ENCODE measurements at regions not wholly inside any gene's neighbourhood (a gene's known extent, or its start where the extent isn't known, plus 50 kb on each side); places are given as distances from the start of the nearest gene placed in this dataset.
"Not testable (repeated sequence)": the region's sequence is repeated elsewhere in the genome, so short reads cannot be mapped to it uniquely, and the experiment has no call there.

DNA sequence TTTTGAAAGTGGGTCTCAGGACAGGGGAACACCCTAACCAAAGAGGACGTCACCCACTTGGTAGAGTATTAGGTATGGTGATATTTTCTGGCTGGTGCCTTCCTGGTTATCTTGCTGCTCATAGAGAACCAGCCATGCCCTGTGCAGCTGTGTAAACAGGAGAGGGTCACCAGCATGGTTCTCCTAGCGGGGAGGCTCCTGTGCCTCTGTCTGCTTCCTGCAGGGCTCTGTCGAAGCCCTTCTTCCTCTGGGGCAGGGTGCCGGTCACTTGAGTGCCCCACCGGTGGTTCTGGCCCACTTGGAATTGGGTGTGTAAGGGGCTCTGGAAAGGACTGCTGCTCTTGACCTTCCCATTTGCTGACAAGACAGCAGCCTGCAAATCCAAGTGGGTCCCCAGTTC, 80.5 kb upstream of the KCNK12 start:
- DNase-seq = no peak

DNA sequence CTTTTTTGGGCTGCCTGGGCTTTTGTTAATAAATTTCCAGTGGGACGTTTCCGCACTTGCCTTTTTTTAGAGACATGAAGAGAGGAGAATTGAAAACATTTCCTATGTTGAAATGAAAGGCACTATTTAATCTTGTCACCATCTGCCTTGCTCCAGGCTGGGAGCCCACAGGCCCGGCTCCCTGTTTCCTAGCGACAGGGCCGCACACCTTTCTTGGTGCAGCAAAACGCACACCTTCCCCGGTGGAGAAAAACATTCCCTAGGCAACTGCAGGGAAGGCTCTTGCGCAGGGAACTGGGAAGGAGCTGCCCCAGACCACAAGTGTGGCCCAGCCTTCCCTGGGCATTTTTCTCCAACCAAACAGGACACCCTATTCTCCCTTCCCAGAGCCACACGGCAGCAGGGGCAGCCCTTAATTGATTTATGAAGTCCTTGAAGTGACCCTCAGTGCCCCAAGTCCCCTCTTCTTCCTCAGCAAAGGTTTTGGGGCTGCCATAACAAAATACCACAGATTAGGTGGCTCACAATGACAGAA, 79.3 kb upstream of the KCNK12 start:
- DNase-seq = no peak

DNA sequence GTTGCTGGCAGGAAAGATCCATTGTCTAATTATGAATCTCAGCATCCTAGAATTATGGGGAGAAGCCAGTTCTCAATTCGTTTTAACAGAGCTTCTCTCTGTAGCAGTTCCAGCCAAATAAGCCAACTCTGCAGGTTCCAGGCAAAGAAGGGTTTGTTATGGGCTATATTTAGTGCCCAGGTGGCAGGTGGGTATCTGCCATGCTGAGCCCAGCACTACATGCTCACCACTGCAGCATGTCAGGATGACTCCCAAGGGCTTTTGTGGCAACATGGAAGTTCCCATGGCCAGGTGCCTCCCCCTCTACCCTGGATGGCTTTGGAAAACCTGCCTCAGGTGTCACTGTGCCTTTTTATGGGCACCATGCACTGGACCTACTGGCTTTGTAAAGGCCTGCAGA, 74.5 kb upstream of the KCNK12 start:
- DNase-seq = no peak

DNA sequence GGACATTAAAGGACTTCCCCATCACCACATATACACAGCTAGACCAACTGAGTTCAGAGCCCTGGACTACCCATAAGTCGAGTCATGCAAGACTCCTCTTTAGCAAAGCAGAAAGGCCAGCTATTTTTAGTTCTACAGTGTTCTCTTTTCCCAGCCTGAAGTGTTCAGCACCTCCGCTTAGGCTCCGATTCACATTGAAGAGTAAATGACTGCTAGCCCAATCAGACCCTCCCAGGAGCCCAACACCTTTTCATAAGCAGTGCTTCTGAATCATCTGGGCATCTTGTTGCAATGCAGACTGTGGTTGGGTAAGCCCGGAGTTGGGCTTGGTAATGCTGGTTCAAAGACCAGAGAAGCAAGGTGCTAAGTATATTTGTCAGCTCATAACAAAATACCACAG, 73.6 kb upstream of the KCNK12 start:
- DNase-seq = no peak

DNA sequence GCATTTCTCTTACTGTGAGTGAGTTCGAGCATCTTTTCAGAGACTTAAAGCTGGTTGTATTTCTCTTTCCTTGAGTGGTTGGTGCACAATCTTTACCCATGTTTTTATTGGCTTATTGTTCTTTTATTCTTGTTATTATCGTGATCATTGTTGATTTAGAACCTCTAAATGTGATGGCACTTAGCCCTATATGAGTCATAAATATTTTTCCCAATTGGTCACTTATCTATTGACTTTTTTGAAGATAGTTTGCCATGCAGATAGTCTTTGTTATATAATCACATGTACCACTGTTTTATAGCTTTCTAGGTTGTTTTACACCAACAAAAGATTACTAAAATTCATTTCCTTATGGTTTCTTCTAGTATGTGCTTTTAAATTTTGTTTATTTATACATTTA, 70.6 kb upstream of the KCNK12 start:
- no peak for DNase-seq

DNA sequence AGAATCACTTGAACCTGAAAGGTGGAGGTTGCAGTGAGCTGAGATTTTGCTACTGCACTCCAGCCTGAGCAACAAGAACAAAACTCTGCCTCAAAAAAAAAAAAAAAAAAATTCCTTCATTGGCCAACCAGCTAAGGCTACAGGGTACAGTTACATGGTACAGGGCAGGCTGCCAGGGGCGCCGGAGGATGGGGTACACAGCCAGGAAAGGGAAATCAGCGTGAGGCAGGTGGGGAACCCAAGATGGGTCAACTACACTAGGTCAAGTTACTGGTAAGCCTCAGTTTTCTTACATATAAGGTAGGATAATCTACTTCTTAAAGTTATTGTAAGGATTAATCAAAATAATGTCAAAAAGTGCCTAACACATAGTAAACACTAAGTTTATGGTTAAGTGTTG, 69.6 kb upstream of the KCNK12 start:
- no peak for DNase-seq

DNA sequence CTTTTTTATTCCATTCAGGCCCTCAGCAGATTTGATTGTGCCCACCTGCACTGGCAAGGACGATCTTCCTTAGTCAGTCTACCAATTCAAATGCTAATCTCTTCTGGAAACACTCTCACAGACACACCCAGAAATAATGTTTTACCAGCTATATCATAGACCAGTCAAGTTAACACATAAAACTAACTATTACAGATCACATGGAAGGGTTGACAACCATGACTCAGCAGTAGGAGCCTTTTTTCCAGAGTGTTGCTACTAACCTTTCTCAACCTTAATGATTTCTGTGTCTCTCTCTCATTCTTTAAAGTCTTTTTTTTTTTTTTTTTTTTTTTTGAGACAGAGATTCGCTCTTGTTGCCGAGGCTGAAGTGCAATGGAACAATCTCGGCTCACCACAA, 68.7 kb upstream of the KCNK12 start:
- DNase-seq = no peak

DNA sequence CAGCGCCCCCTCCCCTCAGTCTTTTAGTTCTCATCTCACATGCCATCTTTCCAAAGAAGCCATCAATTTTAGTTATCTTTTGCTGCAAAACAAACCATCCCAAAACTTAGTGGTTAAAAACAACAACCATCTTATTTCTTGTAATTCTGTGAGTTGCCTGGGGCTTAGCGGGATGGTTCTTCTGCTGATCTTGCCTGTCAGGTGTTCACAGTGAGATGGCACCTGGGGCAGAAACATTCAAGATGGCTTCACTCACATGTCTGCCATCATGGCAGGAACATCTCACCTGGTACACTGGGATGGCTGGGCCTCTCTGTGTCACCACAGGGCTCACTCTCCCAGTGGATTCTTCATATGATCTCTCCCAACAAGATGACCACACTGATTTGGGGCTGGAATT, 67.6 kb upstream of the KCNK12 start:
- no peak for DNase-seq

DNA sequence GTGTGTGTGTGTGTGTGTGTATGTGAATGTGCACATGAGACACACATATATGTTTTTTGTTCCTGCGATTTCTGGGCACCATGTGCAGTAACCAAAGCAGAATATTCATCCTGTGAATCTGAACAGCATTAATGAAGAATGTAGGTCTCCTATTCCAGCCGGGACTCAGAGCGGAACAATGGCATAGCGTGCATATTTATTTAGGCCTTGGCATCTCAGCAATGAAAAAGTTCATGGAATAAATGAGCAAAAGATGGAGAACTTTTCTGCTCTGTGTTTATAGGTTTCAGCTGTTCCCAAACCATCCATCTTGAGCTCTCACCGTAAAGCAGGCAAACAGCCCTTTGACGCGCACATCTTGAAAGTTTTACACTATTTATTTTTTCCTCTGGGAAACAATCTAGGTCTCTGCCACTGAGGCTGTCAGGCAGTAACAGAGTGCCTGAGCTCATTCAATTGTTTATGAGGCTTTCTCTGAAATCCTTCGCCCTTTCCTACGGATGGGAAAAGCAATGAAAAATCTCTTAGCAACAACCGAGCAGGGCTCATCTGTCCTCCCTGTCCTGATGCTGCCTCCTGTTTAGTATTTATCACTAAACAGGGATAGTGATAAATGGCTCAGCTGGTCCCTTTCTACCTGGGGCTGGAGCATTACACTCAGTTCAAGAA, 65.9 kb upstream of the KCNK12 start:
- DNase-seq = no peak

DNA sequence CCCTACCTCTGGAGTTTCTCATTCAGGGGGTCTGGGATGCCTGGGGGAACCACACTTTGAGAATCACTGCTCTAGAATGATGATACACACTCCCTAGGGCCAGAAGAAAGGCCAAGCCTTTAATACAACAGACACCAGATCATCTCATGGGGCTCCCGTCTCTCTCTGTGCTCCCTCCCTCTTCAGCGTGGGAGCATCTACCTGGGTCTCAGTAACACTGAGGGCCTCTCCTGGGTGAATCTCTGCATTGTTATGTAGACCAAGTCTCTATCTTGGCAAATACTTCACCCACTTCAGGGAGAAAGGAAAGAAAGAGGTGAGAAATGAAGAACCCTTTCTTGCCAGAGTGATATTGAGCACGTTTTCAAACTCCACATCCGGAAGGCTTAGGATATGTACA, 65.4 kb upstream of the KCNK12 start:
- no peak for DNase-seq

DNA sequence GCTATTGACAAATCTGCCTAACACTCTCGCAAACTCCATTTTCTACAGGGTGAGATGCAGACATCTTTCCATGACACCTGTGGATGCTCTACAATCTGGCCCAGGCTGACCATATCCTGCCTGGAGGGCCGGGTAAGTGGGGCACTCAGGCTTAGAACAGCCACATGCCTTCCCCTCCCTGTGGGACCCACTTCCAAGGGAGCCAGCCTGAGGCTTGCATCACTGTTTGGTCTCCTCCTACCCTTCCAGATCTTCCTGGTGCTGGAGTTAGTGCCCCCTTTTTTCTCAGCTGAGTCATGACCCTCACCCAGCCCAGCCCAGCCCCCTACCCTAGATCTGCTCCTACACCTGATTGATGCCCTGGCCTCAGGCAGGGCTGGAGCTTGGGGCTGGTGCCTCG, 62.0 kb upstream of the KCNK12 start:
- no peak for DNase-seq

DNA sequence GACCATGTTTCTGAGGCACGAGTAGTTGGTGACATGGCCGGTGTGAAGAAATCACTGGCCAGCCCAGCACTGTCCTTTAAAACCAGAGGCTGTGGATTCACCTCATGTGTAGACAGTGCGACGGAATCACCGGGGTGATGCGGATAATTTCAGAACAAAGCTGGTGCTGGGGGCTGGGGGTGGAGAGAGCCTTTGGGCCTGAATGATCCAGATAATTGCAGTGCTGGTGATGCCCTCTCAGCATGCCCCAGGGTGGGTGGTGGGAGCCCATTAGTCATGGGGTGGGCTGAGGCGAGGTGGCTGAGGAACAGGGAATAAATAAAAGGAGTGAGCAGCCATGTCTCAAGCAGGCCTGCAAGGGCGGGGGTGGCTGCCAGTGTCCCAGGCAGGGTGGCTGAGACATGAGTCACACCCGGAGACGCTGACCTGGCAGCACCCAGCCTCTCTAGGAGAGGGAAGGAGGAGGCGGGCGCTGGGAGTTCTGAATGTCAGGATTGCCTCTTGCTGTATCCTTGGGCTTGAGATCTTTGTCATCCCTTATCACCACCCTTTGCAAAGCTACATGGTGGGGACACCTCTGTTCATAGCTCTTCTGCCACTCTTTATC, 61.1 kb upstream of the KCNK12 start:
- no peak for DNase-seq

DNA sequence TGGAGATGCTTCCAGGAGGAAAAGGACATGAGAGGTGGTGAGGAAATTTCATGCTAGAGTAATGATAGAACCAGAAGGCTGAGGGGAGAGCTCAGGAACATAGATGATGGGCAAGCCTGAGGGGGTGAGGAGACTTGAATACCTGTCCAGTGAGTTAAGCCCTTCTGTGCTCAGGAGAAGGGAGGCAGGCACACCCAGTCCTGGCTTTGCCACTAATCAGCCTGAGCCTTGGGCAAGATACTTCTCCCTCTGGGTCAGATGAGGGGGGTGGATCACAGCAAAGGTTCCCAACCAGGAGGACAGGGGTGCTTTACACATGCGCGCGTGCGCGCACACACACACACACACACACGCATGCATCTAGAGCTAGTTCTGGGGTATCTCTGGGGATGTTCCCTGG, 60.5 kb upstream of the KCNK12 start:
- no peak for DNase-seq

DNA sequence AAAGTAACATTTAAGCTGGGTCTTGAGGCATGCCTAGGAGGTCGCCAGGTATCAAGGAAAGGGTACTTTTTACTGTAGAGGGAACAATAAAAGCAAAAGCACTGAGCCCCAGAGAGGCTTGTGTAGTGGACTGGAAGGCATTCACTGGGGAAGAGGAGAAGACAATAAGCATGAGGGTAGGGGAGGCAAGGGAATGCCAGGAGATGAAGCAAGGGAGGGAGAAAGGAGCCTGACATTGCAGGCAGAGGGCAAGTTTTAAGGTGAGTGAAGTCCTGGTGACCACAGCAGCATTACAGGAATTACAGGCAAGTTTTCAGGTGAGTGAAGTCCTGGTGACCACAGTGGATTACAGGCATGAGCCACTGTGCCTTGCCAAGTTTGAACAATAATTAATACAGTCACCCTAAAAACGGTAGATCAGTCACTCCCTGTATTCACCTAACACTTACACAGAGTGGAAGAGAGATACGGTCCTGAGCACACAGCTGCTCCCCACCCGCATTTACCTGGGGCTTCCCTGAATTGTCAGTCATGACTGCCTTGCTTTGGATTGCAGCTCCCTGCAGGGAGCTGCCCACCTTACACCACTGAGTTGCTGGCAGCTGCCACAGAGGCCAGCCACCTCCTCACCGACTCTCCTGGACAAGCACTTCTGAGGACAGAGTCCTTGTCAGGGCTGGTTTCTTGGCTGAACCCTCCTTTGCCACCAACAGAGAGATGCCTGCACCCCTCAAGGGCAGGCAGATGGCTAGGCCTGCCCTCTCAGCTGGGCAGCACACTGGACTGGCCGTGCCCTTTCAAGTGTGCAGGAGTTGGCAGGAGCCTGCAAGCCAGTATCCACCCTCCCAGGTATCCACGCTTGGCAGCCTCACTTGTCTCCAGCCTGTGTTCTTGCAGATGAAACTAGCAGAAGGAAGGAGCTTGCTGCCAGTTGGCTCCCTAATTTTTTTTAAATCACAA, 59.0 kb upstream of the KCNK12 start:
- DNase-seq = no peak

DNA sequence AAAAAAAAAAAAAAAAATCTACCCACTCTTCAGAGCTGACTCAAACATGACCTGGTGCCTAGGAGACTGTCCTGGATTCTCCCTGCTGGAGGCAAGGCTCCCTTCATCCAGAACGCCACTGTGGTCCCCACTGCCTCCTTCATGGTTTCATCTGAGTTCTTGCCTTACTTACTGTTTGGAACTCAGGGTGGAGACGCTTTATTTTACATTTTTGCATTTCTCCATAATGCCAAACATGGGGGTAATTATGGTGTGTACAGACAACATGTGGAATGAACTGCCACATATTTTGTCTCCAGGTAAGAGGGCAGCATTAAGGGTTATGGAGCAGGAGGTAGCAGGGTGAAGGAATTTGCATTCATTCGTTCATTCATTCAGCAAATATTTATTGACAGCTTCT, 58.1 kb upstream of the KCNK12 start:
- no peak for DNase-seq

DNA sequence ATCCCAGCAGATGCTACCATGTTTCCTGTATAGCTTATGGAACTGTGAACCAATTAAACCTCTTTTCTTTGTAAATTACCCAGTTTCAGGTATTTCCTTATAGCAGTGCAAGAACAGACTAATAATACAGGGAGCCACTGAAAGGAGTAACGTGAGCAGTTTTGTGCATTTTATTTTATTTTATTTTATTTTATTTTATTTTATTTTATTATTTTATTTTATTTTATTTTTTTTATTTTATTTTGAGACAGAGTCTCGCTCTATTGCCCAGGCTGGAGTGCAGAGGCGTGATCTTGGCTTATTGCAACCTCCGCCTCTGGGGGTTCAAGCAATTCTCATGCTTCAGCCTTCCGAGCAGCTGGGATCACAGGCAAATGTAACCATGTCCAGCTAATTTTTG, 55.9 kb upstream of the KCNK12 start:
- DNase-seq = no peak

DNA sequence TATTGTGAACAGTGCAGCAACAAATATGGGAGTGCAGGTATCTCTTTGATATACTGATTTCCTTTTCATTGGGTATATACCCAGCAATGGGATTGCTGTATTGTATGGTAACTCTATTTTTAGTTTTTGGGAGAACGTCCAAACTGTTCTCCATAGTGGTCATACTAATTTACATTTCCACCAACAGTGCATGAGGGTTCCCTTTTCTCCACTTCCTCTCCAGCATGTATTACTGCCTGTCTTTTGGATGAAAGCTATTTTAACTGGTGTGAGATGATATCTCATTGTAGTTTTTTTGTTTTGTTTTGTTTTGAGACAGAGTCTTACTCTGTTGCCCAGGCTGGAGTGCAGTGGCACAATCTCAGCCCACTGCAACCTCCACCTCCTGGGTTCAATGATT, 52.4 kb upstream of the KCNK12 start:
- not testable (repeated sequence) for DNase-seq

DNA sequence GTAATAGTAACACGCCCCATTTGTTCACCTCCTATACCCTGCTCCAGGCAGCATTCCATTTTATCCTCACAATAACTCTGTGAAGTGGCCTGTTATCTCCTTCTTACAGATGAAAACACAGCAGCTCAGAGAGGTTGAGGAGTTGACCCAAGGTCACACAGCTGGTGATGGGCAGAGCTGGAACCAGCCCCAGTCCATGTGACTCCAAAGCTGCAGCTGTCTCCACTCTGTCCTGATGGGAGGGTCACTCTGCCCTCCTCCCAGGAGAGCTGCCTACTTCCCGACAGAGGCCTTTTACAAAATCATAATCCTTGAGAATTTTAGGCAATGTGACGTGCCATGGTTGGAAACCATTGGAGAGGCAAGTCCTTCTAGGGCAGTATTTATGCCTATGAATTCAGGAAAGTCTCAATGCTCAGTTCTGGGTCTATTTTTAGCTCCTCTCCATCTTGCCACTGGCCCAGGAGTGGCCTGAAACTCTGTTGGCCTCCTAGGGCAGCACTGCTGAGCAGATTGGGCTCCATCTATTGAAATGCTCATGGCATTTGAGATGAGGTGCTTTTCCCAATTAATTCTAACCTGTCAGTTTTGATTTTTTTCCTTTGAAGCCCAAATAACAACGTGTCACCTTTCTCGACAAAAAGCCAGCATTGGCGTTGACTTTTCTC, 50.1 kb upstream of the KCNK12 start:
- no peak for DNase-seq

All from DMS79 (cell line).